Gastrocnemius medialis (tissue), 4 donors: ENCODE measurements at regions not wholly inside any gene's neighbourhood (a gene's known extent, or its start where the extent isn't known, plus 50 kb on each side); places are given as distances from the start of the nearest gene placed in this dataset.

Experiments
- POLR2A ChIP-seq, 2 donors: fragments of 450-650 bp; IDR thresholded peaks; one replicate each; pipeline ENCODE4 v1.6.1; 2017; ENCODE audit warnings: antibody characterized with exemption in 2 of 2, mild to moderate bottlenecking in 2 of 2, moderate library complexity in 2 of 2
- TF ChIP-seq, protein P1 (sequence below), 5 experiments: fragments of 450-650 bp in 3 of 5; fragments of 200-600 bp in 2 of 5; sonication (generic) in 2 of 5; IDR thresholded peaks in 4 of 5; conservative IDR thresholded peaks in 1 of 5; 1 replicate in 4 of 5; 2 replicates in 1 of 5; pipeline ENCODE4 v1.5.1; 2016 to 2019; ENCODE audit warnings: antibody characterized with exemption in 5 of 5, mild to moderate bottlenecking in 3 of 5, moderate library complexity in 3 of 5

DNA sequence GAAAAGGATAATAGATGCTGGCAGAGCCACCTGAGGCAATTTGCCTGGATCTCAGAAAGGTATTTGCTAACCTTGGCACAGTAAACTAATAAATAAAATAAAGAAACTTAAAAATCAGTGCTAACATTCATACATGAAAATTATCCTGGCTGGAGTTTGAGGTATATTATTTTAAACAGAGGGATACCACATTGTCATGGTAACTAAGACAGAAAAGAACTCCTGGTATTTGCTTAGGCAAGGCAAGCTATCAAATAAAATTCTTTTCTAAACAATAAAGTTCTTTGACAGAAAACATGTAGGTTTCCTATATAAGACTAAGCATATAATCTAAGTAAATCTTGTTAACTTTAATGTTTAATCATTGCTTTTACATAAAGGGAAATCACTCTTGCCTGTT, 218.8 kb downstream of the MAGEB17 start:
- TF ChIP-seq, protein P1, sequence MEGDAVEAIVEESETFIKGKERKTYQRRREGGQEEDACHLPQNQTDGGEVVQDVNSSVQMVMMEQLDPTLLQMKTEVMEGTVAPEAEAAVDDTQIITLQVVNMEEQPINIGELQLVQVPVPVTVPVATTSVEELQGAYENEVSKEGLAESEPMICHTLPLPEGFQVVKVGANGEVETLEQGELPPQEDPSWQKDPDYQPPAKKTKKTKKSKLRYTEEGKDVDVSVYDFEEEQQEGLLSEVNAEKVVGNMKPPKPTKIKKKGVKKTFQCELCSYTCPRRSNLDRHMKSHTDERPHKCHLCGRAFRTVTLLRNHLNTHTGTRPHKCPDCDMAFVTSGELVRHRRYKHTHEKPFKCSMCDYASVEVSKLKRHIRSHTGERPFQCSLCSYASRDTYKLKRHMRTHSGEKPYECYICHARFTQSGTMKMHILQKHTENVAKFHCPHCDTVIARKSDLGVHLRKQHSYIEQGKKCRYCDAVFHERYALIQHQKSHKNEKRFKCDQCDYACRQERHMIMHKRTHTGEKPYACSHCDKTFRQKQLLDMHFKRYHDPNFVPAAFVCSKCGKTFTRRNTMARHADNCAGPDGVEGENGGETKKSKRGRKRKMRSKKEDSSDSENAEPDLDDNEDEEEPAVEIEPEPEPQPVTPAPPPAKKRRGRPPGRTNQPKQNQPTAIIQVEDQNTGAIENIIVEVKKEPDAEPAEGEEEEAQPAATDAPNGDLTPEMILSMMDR (IDR thresholded peaks at IDR 0.05 in 4 of 5, conservative IDR thresholded peaks at IDR 0.05 in 1 of 5) = no peak
- TF ChIP-seq POLR2A (IDR thresholded peaks at IDR 0.05) = no peak
